GM19240 (cell line): ENCODE measurements at regions not wholly inside any gene's neighbourhood (a gene's known extent, or its start where the extent isn't known, plus 50 kb on each side); places are given as distances from the start of the nearest gene placed in this dataset.
"Not testable (repeated sequence)": the region's sequence is repeated elsewhere in the genome, so short reads cannot be mapped to it uniquely, and the experiment has no call there.

Experiments
- DNase-seq: peaks from one replicate; pipeline ENCODE4 v3.0.0; 2011; ENCODE audit warnings: low spot score; ENCODE audit not compliant: insufficient read length

- DNase-seq, result not testable (repeated sequence)
These were observed 1685.1 kb downstream of the SPATA31A7 start for GRCh38 chr9:62874745-62875599.

GRCh38 chr9:62877552-62877951, 1687.7 kb downstream of the SPATA31A7 start:
- not testable (repeated sequence) for DNase-seq

DNA sequence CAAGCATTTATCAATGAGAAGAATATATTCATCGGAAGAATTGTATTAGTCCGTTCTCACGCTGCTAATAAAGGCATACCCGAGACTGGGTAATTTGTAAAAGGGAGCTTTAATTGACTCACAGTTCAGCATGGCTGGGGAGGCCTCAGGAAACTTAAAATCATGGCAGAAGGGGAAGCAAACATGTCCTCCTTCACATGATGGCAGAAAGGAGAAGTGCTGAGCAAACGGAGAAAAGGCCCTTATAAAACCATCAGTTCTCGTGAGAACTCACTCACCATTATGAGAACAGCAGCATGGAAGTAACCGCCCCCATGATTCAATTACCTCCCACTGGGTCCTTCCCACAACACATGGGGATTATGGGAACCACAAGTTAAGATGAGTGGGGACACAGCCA, 1688.2 kb downstream of the SPATA31A7 start:
- not testable (repeated sequence) for DNase-seq

DNA sequence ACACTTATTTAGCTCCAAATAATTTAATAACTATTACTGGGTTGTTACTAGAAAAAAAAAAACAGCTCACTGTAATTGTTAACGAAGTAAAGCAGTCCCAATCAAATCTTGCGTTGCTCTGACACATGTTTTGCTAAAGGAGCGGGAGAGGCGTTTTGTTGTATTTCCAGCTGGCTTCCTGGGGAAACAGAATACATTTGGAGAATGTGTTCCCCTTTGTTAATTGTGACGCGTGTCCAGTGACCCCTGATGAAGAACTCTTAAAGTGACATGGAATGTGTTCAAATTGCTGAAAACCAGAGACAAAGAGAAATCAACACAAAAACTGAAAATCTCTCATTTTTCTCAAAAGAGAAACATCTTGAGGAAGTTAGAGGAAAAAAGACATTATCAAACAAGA, 1690.6 kb downstream of the SPATA31A7 start:
- DNase-seq, result not testable (repeated sequence)

DNA sequence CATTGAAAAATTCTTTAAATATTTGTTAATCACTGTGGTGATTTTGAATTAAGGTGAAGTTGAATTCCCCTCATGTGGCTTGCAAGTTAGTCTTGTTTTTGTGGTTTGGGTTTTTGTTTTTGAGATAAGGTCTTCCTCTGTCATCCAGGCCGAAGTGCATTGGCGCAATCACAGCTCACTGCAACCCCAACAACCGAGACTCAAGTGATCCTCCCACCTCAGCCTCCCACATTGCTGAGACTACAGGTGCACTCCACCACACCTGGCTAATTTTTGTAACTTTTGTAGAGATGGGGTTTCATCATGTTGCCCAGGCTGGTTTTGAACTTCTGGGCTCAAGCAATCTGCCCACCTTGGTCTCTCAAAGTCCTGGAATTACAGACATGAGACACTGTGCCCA, 1691.1 kb downstream of the SPATA31A7 start:
- not testable (repeated sequence) for DNase-seq

DNA sequence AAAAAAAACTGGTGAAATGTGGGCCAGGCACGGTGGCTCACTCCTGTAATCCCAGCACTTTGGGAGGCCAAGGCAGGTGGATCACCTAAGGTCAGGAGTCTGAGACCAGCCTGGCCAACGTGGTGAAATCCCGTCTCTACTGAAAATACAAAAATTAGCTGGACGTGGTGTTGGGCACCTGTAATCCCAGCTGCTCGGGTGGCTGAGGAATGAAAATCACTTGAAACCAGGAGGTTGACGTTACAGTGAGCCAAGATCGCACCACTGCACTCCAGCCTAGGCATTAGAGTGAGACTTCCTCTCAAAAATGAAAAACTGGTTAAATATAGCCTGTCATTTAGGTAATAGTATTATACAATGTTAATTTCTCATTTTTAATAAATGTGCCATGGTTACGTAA, 1692.0 kb downstream of the SPATA31A7 start:
- DNase-seq, result not testable (repeated sequence)

DNA sequence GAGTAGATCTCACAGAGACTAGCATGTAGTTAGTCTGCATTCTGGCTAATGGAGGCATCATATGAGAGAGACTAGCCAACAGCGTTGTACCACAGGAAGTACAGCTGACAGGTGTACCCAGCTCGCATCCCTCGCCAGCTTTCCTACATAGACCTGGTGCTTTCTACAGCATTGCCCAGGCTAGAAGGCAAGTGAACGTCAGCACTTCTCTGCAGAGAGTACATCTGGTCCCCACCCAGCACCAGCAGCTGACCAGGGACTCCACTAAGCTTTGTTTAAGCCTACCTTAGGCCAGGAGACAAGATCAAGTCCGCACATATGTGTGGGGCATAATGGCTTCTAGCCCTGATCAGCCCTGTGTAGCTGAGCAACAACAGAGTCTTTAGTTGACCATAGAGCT, 1692.9 kb downstream of the SPATA31A7 start:
- not testable (repeated sequence) for DNase-seq

- DNase-seq, result not testable (repeated sequence)
These were observed 1706.9 kb downstream of the SPATA31A7 start for GRCh38 chr9:62896692-62897091.

- DNase-seq, result not testable (repeated sequence)
These were observed 1707.8 kb downstream of the SPATA31A7 start for GRCh38 chr9:62897411-62898225.

DNA sequence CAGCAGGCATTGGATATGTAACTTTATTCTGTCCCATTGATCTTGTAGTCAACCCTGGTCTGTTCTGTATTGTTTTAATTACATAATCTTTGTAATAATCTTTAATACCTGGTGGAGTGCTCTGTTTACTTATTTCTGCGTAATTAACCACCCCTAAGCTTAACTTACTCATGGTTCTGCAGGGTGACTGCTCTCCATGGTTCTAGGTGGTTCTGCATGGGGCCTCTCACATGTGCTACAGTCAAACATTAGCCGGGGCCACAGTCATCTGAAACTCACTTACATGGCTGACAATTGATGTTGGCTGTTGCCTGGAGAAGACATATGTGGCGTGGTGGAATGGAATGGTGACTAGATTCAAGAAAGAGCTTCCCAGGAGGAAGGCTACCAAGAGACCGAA, 1709.8 kb downstream of the SPATA31A7 start:
- DNase-seq, result not testable (repeated sequence)

GRCh38 chr9:62904061-62904460, 1714.2 kb downstream of the SPATA31A7 start:
- not testable (repeated sequence) for DNase-seq

- DNase-seq, result not testable (repeated sequence)
These were observed 1715.9 kb downstream of the SPATA31A7 start for GRCh38 chr9:62905722-62906121.

DNA sequence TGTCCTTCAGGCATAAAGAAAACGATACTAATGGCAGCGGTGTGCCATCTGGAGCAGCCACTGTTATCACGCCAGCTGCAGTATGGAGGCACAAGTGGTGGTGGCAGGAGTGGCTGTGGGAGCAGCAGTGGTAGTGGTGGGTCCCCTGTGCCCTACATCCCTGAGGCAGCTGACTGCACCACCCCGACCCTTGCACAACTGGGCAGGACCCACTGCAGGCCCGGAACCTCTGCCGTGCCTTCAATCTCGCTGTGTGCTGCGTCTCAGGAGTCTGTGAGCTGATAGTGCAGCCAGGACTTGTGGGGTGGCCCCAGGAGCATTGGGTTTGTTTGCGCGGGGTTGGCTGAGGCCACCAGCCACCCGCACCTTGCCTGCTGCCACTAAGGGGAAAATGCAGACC, 1718.0 kb downstream of the SPATA31A7 start:
- DNase-seq, result not testable (repeated sequence)

DNA sequence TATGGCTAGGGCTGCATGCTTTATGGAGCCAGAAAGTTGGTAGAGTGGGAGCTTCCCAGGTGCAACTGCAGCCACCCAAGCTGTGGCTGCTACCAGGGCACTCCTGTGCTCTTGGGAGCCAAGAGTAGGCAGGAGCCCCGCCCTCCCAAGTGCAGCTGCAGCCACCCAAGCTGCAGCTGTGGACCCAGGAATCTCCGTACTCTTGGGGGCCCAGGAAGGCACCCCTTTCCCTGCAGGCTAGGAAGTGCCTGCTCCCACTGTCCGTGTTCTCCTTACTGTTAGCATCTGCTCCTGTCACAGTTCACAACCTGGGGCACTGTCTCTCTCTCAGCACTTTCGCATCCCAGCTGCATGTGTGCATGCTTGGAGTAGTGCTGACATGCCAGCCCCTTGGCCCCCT, 1718.4 kb downstream of the SPATA31A7 start:
- not testable (repeated sequence) for DNase-seq

GRCh38 chr9:62909447-62909846, 1719.6 kb downstream of the SPATA31A7 start:
- not testable (repeated sequence) for DNase-seq

- not testable (repeated sequence) for DNase-seq
These were observed 1722.4 kb downstream of the SPATA31A7 start for GRCh38 chr9:62912278-62912677.

DNA sequence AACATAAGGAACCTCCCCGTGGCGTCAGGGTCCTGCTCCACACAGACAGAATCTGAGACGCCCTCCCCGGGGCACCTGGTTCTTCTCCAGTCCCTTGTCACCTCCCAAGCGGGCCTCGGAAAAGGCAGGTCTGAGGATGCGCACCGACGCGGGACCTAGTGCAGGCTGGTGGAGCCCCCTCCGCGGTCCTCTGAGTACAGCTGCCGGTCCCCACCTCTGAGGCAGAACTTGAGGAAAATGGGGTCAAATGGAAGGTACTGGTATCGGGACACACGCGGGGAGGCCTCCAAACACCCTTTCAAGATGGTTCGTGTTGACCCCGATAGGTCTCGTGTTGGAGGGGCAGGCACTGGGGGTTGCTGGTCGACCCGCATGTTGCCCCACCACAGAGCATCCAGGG, 1725.3 kb downstream of the SPATA31A7 start:
- not testable (repeated sequence) for DNase-seq

DNA sequence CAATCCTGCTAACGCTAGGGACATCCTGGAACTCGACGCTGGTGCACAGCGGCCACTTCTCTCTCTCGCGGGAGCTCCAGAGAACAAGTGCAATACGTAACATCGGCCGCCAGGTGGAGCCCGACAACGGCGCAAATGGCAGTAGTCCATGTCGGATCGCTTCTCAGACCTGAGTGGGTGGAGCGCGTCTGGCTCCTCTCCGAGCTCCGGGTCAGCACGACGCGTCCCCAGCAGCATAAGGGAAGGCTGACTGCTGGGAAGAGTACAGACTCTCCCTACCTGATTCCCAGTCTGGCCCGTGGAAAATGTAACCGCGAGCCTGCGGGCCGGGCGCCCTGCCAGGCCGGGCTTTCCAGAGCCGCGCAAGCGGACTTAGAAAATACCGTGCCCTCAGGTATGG, 1725.8 kb downstream of the SPATA31A7 start:
- not testable (repeated sequence) for DNase-seq

- DNase-seq, result not testable (repeated sequence)
These were observed 1729.0 kb downstream of the SPATA31A7 start for GRCh38 chr9:62918648-62919385.

- not testable (repeated sequence) for DNase-seq
These were observed 1741.6 kb downstream of the SPATA31A7 start for GRCh38 chr9:62931484-62931883.

- DNase-seq, result not testable (repeated sequence)
These were observed 1763.0 kb downstream of the SPATA31A7 start for GRCh38 chr9:62952840-62953239.
